Erythroblast (primary cell): ENCODE measurements at regions not wholly inside any gene's neighbourhood (a gene's known extent, or its start where the extent isn't known, plus 50 kb on each side); places are given as distances from the start of the nearest gene placed in this dataset.

Experiments used
- GATA1 ChIP-seq: IDR thresholded peaks from 2 replicates; pipeline ENCODE4 v1.6.1; 2011; ENCODE audit warnings: low read depth, mild to moderate bottlenecking, control low read depth, low read length, moderate library complexity
- POLR2A ChIP-seq: IDR thresholded peaks from 2 replicates; pipeline ENCODE4 v1.6.1; 2011; ENCODE audit warnings: mild to moderate bottlenecking, low read length

- no peak for TF ChIP-seq POLR2A
- no peak for TF ChIP-seq GATA1
Observed at GRCh38 chr4:175891231-175891630, 79.2 kb upstream of the GPM6A start.
